GM18873 (cell line): ENCODE measurements at regions not wholly inside any gene's neighbourhood (a gene's known extent, or its start where the extent isn't known, plus 50 kb on each side); places are given as distances from the start of the nearest gene placed in this dataset.
A peak's percentile ranks its signal among the peaks of the same experiment; 100 is the strongest.
"Not testable (repeated sequence)": the region's sequence is repeated elsewhere in the genome, so short reads cannot be mapped to it uniquely, and the experiment has no call there.

Experiments
- ATAC-seq: cut with Tn5 transposase; IDR thresholded peaks from one replicate; pipeline ENCODE4 v1.9.1; 2021; ENCODE audit warnings: mild to moderate bottlenecking, moderate library complexity, moderate number of reproducible peaks; ENCODE audit not compliant: unreplicated experiment, low FRiP score

- not testable (repeated sequence) for ATAC-seq
Observed at GRCh38 chr10:30703446-30703845, 73.9 kb upstream of the LYZL2 start.

DNA sequence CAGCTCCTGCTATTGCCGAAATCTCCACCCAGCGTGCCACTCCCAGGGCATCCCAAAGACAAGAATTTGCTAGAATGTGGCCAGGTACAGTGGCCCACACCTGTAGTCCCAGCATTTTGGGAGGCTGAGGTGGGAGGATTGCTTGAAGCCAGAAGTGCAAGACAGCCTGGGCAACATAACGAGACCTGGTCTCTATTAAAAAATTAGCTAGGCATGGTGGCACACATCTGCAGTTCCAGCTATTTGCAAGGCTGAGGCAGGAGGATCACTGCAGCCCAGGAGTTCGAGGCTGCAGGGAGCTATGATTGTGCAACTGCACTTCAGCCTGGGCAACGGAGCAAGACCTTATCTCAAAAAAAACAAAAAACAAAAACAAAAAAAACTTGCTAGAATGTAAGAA, 73.3 kb upstream of the LYZL2 start:
- ATAC-seq, result no peak

- peak; percentile 55 for ATAC-seq
Observed at GRCh38 chr10:30701451-30702173, 72.1 kb upstream of the LYZL2 start.

GRCh38 chr10:30697806-30698205, 68.3 kb upstream of the LYZL2 start:
- no peak for ATAC-seq

- not testable (repeated sequence) for ATAC-seq
Observed at GRCh38 chr10:30697221-30697620, 67.7 kb upstream of the LYZL2 start.

DNA sequence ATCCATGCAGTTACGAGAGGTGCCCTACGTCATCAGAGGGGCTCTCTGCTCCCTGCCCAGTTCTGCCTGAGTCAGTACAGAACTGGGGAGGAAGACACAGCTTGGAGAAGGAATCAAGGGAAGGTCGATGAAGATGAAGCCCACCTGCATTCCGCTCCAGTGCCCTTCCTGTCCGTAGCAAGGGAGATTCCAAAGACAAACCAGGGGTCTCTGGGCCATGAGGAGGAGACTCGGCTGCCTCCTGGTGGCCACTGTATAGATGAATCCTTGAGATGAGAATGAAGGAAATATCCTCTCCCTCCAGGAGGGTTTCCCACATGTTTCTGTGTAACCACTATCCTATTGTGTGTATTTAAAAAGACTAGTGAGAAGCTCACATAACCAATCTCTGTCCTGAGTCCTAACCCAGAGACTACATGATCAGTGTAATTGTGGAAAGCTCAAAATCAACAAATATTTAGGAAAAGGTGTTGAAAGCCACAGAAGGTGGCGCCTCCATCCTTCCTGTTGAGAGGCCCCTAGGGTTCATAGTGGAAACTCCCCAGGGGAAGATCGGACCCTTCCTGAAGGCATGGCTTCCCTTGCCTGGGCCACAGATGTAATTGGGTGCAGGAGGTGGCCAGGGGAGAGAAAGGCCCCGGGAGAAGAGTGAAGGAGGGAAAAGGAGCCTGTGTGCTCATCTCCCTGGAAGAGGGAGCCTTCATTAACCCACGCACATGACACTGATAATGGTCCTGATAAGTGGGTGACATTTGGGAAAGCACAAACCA, 67.0 kb upstream of the LYZL2 start:
- ATAC-seq, result not testable (repeated sequence)

- ATAC-seq, result not testable (repeated sequence)
Observed at GRCh38 chr10:30695481-30696236, 66.1 kb upstream of the LYZL2 start.

GRCh38 chr10:30694518-30695228, 65.1 kb upstream of the LYZL2 start:
- ATAC-seq, result no peak

GRCh38 chr10:30691639-30692015, 62.1 kb upstream of the LYZL2 start:
- no peak for ATAC-seq

DNA sequence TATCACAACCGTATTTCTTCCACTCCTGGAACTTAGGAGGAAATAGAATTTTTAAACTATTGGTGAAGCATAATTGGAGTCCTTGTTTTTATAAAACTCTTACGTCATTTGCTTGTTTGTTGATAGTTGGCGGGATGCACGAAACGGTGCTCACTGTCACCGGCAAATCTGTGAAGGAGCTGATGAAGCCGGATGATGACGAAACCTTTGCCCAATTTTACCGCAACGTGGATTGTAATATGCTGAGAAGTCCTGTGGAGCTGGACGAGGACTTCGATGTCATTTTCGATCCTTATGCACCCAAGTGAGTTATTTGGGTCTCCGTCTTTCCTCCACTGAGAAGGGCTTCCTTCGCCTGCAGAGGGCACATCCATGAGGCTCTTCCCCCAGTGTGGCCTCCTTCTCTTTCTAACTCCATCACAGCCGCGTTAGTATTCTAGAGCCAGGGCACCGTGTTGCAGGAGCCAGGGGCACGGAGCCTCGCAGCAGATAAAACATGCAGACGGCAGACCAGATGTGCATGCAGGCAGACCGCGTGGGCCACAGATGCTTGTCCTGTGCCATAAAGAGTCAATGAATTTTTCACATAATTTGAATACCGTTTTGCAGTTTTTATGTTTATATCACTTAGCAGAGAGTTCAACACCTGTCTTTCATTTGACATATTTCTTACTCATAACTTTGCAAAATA, 61.5 kb upstream of the LYZL2 start:
- ATAC-seq, result not testable (repeated sequence)

- no peak for ATAC-seq
Observed at GRCh38 chr10:30688456-30688855, 58.9 kb upstream of the LYZL2 start.

DNA sequence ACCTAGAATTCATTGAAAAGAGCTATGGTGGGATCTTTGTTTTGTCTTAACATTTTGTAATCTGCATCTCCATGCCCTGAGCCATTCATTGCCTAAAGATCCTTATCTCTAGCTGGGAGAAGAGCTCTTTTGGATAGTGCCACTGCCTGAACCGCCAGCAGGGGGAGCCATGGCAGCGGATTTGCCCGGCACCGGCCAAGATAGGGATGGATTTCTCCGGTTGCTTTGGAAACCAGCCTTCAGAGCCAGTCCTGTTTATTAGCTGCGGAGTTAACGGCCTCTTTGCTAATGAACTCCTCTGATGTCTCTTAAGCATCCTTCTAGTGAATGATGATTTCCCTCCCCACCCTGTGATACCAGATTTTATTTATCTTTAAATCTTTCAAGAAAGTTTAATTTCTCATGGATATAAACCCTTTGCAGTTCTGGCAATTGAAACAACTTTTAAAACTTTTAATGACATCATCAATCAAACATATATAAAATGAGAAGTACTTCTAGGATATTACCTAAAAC, 58.2 kb upstream of the LYZL2 start:
- no peak for ATAC-seq

- ATAC-seq, result no peak
Observed at GRCh38 chr10:30686708-30687107, 57.2 kb upstream of the LYZL2 start.

GRCh38 chr10:30683496-30683895, 53.9 kb upstream of the LYZL2 start:
- no peak for ATAC-seq

DNA sequence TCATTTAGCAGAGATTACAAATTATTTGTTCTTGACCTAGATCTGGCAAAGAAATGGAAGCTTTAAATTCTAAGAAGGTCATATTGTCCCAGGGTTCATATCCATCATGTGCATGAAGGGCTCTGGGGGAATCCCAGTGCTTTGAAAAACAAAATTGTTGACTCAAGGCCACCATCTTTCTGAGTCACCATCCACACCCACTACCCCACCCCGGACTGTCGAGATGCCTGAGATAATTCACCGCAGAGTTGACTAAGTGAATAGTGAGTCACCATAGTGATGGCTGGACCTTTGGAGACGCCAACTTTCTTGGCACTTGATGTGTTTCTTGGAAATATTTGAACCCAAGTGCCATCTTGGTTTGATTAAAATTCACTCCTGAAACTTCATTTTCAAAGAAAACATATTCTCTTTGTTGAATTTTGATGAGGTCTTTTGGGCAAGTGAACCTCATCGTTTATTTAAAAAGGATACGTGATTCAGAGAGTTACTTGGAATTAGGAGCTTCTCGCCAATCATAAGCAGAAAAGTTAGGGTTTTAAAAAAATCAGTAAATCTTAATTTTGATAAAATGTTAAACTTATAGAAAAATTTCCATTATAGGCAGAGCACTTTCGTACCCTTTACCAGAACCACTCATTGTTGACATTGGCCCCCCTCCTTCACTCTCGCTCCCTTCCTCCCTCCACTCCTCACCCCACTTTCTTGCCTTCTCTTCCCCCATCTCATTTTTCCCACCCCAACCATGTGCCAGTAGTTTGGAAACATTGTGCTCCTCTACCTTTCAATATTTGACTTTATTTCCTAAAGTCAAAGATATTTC, 53.0 kb upstream of the LYZL2 start:
- ATAC-seq, result not testable (repeated sequence)

- no peak for ATAC-seq
Observed at GRCh38 chr10:30680908-30681307, 51.4 kb upstream of the LYZL2 start.
